Activated CD4-positive, alpha-beta T cell treated with anti-CD3 and anti-CD28 coated beads, Interleukin-2, Interleukin-4, amounts not matched to agents 100 ng/mL and 50 ng/mL, durations not matched to agents 16 hours and 8 hours (primary cell): ENCODE measurements at regions not wholly inside any gene's neighbourhood (a gene's known extent, or its start where the extent isn't known, plus 50 kb on each side); places are given as distances from the start of the nearest gene placed in this dataset.
"Not testable (repeated sequence)": the region's sequence is repeated elsewhere in the genome, so short reads cannot be mapped to it uniquely, and the experiment has no call there.

ENCODE experiments used
- DNase-seq: peaks from one replicate; pipeline ENCODE4 v3.0.0-alpha.2; 2020; ENCODE audit warnings: low spot score

GRCh38 chr6:93083337-93084230 lies 335.8 kb downstream of the EPHA7 start:
- no peak for DNase-seq

GRCh38 chr6:93081901-93082300 lies 337.5 kb downstream of the EPHA7 start:
- no peak for DNase-seq

DNA sequence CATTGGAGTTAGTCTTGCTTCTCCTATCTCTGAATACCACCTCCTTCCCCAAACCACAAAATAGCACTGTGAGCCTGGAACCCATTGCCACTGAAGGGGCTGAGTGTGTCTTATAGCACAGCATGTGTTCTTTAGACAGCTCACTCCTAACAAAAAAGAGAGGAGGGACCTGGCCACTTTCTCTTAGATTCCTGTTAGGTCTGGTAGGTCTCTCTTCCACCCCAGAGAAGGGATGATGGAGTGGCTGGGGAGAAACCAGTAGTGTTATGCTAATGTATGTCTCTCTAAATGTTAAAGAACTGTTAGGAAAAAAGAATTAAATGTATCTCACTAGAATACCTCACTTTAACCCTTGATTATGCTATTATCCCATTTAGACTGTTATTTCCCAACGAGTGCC lies 340.3 kb downstream of the EPHA7 start:
- no peak for DNase-seq

DNA sequence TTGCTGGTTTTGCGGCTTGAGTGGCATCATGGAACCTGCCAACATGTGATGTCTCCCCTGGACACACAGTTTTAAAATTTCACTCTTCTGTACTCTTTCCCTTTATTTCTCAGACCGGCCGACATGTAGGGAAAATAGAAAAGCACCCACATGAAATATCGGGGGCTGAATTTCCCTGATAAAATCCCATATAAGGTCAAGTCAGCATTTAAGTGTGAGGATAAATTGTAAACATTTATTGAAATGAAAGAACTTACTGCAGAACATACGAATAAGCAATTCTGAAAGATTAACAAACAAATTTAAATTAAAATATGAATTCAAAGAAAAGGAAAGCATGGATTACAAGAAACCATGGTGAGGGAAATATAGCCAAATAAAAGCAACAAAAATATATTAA lies 345.5 kb downstream of the EPHA7 start:
- DNase-seq = no peak

DNA sequence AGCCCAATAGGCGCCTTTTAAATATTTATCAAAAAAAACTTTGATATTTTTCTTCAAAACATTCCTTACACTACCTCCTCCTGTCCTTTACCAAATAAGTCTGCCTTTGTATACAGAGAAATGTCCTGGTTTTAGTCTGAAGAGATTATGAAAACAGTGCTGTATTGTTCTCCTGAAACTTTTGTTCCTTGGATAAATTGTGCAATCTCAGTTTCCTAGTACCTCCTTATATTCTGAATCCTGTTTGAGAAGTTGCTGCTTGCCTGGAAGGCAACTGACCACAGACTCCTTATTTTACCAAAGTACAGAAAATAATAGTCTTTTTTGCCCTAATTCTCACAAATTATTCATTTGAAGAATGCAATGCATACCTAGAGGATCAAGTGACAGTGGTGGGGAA lies 349.5 kb downstream of the EPHA7 start:
- DNase-seq = no peak

- no peak for DNase-seq
These were observed 359.4 kb downstream of the EPHA7 start for GRCh38 chr6:93059911-93060310.

- no peak for DNase-seq
These were observed 361.8 kb downstream of the EPHA7 start for GRCh38 chr6:93057584-93057983.

DNA sequence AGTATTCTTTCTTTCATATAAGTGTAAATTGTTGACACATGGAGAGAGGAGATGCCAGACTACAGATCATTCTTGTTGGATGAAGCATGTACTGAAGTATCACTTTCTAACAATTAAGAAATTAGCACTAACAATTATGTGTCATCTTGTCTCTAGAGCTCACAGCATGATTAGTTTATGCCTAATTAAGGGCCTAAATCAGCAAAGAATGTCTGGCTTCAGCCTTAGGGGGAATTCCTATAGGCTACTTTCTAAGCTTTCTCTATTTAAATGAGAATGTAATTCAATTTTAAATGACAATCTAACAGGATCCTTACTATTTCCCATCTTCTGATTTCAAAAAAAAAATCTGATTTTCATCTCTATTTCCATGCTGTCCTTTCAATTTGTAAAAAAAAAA lies 371.0 kb downstream of the EPHA7 start:
- no peak for DNase-seq

GRCh38 chr6:93047033-93047432 lies 372.3 kb downstream of the EPHA7 start:
- no peak for DNase-seq

DNA sequence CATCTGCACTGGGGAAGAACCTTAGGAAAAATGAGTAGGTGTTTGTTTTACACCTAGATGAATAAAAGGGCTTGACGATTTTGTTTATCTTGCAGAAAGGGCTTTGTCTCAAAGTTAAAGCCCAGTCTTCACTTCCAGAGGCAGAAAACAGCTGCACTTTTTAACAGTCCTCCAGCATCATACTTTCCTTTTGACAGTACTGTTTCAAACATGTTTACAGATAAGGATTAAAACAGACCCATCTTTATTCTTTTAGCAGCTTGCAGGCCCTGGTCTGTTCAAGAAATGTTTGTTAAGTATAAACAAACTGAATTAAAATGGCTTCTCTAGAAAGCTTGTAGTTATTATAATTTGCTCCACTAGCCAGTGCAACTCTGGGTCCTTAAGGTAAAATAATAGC lies 374.2 kb downstream of the EPHA7 start:
- DNase-seq = no peak

DNA sequence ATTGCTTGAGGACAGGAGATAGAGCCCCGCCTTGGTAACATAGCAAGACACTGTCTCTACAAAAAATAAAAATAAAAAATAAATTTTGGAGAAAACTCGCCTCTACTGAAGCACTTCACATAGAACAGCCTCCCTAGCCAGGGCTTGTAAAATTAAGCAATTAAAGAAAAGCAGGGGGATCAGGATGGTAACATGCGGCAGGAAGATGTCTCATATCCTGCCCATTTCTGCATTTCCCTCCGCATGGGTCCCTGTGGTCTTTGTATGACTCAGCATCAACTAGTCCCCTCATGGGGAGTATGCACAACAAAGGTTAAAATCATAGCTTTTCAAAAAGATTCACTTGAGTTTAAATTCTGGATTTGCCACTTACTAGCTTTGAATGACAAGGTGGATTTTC lies 379.0 kb downstream of the EPHA7 start:
- DNase-seq = peak; percentile 56

DNA sequence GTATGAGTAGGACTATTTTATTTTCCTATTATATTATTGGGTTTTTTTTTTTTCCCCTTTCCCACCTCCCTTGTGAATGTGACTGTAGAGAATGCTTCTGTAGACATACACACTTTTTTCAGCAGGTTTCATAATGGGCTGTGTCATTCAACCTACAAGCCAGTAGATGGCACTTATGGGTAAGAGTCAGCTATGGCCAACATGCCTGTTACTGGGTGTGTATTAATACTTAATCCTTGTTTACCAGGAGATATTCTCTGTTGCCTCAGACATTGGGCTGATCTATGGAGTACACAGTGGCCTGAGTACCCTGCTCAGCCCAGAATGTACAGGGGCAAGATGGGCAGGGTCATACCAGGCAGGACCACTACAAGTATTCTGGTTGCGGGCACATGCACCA lies 382.5 kb downstream of the EPHA7 start:
- peak; percentile 11 for DNase-seq

DNA sequence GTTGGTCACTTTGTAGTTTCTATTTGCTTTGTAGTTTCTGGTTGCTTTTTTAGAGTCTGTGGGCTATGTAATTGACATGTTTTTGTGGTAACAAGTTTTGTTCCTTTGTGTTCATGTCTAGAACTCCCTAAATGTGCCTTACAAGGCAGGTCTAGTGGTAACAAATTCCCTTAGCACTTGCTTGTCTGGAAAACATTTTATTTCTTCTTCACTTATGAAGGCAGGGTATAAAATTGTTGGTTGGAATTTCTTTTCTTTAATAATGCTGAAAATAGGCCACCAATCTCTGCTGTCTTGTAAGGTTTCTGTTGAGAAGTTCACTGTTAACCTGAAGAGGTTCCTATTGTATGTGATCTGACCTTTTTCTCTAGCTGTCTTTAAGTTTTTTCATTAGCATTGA lies 383.6 kb downstream of the EPHA7 start:
- DNase-seq = no peak

DNA sequence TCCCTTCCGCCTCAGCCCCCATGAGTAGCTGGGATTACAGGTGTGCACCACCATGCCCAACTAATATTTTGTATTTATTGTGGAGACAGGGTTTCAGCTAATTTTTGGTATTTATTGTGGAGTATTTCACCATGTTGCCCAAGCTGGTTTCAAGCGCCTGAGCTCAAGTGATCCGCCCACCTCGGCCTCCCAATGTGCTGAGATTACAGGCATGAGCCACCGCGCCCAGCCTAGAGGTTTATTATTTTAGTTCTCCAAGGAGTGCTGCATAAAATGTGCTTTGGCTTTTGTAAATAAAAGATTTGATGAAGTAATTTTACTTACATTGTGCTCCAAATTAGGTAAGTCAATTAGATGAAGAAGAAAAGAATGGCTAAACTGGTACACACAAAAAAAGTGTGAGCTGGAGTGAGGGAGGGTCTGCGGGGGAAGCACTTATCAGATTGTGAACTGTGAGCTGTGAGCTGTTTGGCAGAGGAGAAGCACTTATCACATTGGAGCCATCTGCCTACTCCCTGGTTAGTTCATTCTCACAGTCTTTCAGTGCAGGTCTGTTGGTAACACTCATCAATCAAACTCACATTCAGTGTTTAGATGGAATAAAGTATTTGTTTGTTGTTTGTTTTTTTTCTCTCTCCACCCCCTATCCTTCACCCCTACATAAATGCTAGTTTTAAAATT lies 398.0 kb downstream of the EPHA7 start:
- no peak for DNase-seq

- no peak for DNase-seq
These were observed 401.7 kb downstream of the EPHA7 start for GRCh38 chr6:93017626-93018025.

- DNase-seq = no peak
These were observed 402.1 kb downstream of the EPHA7 start for GRCh38 chr6:93017213-93017612.

GRCh38 chr6:93013054-93013453 lies 406.3 kb downstream of the EPHA7 start:
- no peak for DNase-seq

- DNase-seq = no peak
These were observed 411.0 kb downstream of the EPHA7 start for GRCh38 chr6:93008375-93008774.

- no peak for DNase-seq
These were observed 429.7 kb downstream of the EPHA7 start for GRCh38 chr6:92989656-92990055.

DNA sequence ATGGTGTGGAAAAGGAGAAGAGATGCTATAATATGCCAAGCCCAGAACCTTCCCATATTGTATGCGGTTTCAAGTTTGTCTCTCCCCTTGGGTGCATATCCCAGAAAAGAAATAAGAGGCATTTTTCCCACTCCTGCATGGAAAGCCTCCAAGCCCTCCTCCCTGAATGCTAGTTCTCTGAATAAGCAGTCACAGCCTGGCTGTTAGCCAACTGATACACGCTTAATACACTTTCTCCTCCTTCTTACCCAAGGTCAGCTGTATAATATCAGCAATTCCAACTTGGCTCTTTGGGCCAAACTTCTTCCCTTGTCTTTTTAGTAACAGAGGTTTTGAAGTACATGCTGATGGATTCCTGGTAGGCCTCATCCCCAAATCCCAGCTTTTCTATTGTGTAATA lies 440.1 kb downstream of the EPHA7 start:
- DNase-seq = no peak

DNA sequence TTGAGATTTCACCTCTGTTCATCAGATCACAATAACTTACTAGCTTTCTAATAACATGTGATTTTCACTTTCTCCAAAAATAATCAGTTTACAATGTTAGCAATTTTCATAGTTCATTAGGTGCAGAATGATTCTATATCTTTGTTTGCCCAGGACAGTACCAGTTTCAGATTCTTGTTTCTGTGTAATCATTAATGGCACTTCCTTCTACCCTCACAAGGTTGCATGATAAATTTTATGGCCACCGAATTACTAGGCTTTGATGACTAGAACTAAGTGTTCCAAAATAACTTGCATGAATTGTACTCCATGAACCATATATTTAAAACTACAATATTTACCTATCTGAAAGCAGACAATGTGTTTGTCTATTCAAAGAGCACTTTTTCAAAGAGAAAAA lies 442.3 kb downstream of the EPHA7 start:
- no peak for DNase-seq

DNA sequence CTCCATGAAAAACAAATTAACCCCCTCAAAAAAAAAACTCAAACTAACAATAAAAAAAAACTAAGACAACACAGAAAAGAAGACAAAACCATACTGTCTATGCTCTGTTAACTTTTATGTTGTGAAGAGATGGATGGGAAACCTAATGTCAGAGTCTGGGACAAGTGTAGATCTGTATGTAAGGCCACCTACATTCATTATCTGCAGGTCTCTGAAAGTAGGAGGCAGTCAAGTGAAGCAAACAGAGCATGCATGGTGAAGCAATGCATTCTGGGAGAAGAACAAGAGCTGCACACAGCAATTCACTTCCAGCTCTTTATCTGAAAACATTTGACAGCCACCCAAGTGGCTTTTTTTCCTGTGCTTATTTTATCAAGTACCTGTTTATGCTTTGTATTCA lies 452.0 kb downstream of the EPHA7 start:
- DNase-seq = no peak

DNA sequence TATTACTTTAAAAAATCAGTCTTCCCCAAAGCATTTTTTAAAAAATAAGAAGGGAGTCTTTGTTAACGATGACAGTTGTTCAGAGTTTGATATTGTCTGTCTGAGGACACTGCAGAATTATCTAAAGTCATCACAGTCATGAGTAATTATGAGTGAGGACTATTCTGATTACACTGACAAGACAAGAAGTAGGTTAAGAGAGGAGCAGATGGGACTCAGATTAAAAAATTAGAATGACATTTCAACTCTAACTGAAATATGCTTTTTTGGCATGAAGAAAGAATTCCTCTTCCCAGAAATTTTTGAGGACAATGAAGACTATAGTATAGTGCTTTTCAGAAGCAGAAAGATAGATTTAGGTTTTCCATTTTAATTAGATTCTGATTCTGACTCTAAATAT lies 456.5 kb downstream of the EPHA7 start:
- no peak for DNase-seq

GRCh38 chr6:92952111-92952510 lies 467.2 kb downstream of the EPHA7 start:
- not testable (repeated sequence) for DNase-seq
